Gastroesophageal sphincter (tissue), 4 donors: ENCODE measurements at regions not wholly inside any gene's neighbourhood (a gene's known extent, or its start where the extent isn't known, plus 50 kb on each side); places are given as distances from the start of the nearest gene placed in this dataset.

Source experiments
- ATAC-seq: fragments of 150-250 bp; one replicate; pipeline ENCODE4 v1.9.1; 2016; ENCODE audit warnings: mild to moderate bottlenecking, moderate library complexity
- H3K27ac ChIP-seq, 4 donors: fragments of 200-600 bp; sonication (generic) in 3 of 4; 1 replicate in 3 of 4; 2 replicates in 1 of 4; pipeline ENCODE4 v1.5.1; 2016 to 2019
- H3K27me3 ChIP-seq: fragments of 200-600 bp; sonication (generic); one replicate; pipeline ENCODE4 v1.5.1; 2019
- H3K36me3 ChIP-seq, 2 donors: fragments of 200-600 bp; sonication (generic); one replicate each; pipeline ENCODE4 v1.5.1; 2019; ENCODE audit warnings: control low read depth in 1 of 2
- H3K4me1 ChIP-seq, 3 donors: fragments of 200-600 bp; sonication (generic); 1 replicate in 2 of 3; 2 replicates in 1 of 3; pipeline ENCODE4 v1.5.1; 2016 to 2019; ENCODE audit warnings: control low read depth in 2 of 3
- H3K4me3 ChIP-seq, 2 donors: fragments of 200-600 bp; sonication (generic); one replicate each; pipeline ENCODE4 v1.5.1; 2019; ENCODE audit warnings: mild to moderate bottlenecking in 1 of 2, moderate library complexity in 1 of 2
- H3K9me3 ChIP-seq, 3 donors: fragments of 200-600 bp; sonication (generic); one replicate each; pipeline ENCODE4 v1.5.1; 2017 to 2019; ENCODE audit warnings: control low read depth in 2 of 3
- CTCF ChIP-seq, 4 experiments: fragments of 200-600 bp in 2 of 4; fragments of 450-650 bp in 2 of 4; sonication (generic) in 1 of 4; IDR thresholded peaks; one replicate each; pipeline ENCODE4 v1.5.1; 2017 to 2019; ENCODE audit warnings: antibody characterized with exemption in 4 of 4, mild to moderate bottlenecking in 2 of 4, moderate library complexity in 2 of 4
- EP300 ChIP-seq: sonication (generic); formaldehyde crosslinking; IDR thresholded peaks from one replicate; pipeline ENCODE4 v1.6.1; 2017; ENCODE audit warnings: antibody characterized with exemption, mild to moderate bottlenecking
- POLR2A ChIP-seq, 2 donors: fragments of 450-650 bp; IDR thresholded peaks; one replicate each; pipeline ENCODE4 v1.6.1; 2017; ENCODE audit warnings: antibody characterized with exemption in 2 of 2, mild to moderate bottlenecking in 2 of 2, moderate library complexity in 1 of 2
- POLR2AphosphoS5 ChIP-seq: sonication (generic); formaldehyde crosslinking; IDR thresholded peaks from one replicate; pipeline ENCODE4 v1.6.1; 2017; ENCODE audit warnings: antibody characterized with exemption
- WGBS, 2 donors: methylation state at CpG; one replicate each; pipeline ENCODE4 v1.1.5; 2018; ENCODE audit warnings: low coverage in 1 of 2; 5-methylcytosine and 5-hydroxymethylcytosine counted together

DNA sequence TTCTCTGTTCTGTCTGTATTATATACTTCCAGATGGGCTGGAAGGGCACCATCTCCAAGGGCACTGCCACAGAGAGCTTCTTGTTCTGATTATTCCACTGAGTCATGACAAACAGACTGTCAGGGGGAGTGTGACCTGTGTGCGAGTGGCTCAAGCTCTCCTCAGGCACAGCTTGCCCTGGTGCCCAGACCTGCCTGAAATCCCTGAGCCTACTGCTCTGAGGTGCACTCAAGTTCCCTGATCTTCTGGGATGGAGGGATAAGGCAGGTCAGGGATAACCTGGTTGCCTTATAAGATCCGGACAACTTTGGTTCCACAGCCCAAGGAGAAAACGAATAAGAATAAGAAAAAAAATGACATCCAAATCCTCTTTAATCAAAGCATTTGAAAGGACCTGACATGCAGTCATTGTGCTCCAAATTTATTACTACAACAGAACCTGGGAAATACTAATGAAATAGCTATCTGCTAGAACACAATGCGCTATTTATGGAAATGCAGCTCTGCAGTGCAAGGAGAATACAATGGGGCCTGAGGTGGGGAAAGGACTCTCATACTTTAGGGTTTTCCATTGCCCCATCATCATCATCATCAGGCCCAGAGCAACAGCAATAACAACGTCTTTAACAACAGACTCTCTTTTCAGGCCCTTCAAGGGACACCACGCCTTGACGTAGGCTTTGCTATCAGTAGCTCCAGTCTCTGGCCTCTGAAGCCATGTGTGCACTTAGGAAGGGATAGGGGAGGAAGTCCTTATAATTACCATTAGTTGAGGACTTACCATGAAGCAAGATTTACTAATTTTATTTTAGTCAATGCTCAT, 217.1 kb upstream of the KIRREL3 start:
- ATAC-seq: no peak
- H3K36me3 ChIP-seq: no peaks in the 10 kb centered on the region
- H3K4me3 ChIP-seq: no peak overlapping the region
- H3K9me3 ChIP-seq: no peaks in the 10 kb centered on the region
- H3K27me3 ChIP-seq: no peaks in the 10 kb centered on the region
- TF ChIP-seq POLR2AphosphoS5: no peak
- TF ChIP-seq EP300: no peak
- H3K4me1 ChIP-seq: no peaks in the 10 kb centered on the region
- WGBS, 2 donors: 66% methylated on average over 4 to 7 of the region's 7 CpGs
- no peak overlapping the region for H3K27ac ChIP-seq

DNA sequence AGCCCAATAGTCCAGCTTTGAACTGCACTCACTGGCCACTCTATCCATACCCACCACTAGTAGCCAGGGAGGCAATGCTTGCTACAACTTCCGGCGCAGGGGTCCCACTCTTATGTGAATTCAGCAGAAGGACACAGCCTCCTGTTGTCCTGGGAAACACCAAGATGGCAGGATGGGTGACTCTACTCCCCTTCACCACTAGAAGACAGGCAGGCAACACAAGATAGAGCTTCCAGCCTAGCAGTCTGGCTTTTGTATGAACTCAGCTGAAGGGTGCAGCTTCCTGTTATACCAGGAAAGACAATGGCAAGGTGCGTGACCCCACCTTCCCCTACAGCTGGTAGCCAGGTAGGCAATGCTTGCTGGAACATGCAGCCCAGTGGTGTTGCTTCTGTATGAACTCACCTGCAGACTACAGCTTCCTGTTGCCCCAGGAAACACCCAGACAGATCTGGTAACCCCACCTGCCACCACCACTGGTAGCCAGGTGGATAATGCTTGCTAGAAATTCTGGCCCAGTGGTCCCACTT, 205.2 kb upstream of the KIRREL3 start:
- TF ChIP-seq EP300: no peak
- no peak for TF ChIP-seq POLR2A (IDR thresholded peaks at IDR 0.05)
- TF ChIP-seq CTCF (IDR thresholded peaks at IDR 0.05): no peak
- no peak for TF ChIP-seq POLR2AphosphoS5
- no peak overlapping the region for H3K27ac ChIP-seq
- no peaks in the 10 kb centered on the region for H3K4me1 ChIP-seq
- H3K4me3 ChIP-seq: no peak overlapping the region
- no peaks in the 10 kb centered on the region for H3K27me3 ChIP-seq
- no peak for ATAC-seq
- no peaks in the 10 kb centered on the region for H3K36me3 ChIP-seq
- H3K9me3 ChIP-seq: peaks cover 0 to 35% (median 0%) of the 10 kb centered on the region in 3 donors
- 100% methylated on average over 2 of the region's 3 CpGs; no CpG with 5 or more reads in 1 of the 2 donors for WGBS, 2 donors

DNA sequence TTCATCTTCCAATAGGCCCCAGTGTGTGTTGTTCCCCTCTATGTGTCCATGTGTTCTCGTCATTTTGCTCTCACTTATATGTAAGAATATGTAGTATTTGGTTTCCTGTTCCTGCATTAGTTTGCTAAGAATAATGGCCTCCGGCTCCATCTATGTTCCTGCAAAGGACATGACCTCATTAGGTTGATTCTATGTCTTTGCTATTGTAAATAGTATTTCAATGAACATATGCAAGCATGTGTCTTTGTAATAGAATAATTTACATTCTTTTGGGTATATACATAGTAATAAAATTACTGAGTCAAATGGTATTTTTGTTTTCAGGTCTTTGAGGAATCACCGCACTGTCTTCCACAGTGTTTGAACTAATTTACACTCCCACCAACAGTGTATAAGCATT, 202.9 kb upstream of the KIRREL3 start:
- Histone ChIP-seq H3K4me1 (no peaks in the 10 kb centered on the region), H3K27me3 (no peaks in the 10 kb centered on the region), H3K36me3 (no peaks in the 10 kb centered on the region), H3K9me3 (peaks cover 0 to 29% (median 0%) of the 10 kb centered on the region in 3 donors), H3K4me3 (no peak overlapping the region), H3K27ac (no peak overlapping the region)
- 9 to 43% methylated on average over 2 to 3 of the region's 3 CpGs for WGBS, 2 donors
- no peak for ATAC-seq
- TF ChIP-seq EP300 (no peak), CTCF (IDR thresholded peaks at IDR 0.05) (no peak), POLR2AphosphoS5 (no peak), POLR2A (IDR thresholded peaks at IDR 0.05) (no peak)

DNA sequence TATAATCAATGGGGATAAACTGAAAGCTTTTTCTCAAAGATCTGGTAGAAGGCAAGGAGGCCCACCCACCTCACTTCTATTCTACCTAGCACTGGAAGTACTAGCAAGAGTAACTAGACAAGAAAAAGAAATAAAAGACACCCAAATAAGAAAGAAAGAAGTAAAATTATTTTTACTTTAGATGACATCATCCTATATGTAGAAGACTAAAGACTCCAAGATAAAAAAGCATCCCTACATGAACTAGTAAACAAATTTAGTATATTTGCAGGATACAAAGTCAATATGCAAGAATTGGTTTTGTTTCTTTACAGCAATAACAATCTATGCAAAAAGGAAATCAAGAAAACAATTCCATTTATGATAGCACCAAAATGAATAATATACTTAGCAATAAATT, 201.5 kb upstream of the KIRREL3 start:
- Histone ChIP-seq H3K4me1 (no peaks in the 10 kb centered on the region), H3K27me3 (no peaks in the 10 kb centered on the region), H3K27ac (no peak overlapping the region), H3K4me3 (no peak overlapping the region), H3K36me3 (no peaks in the 10 kb centered on the region), H3K9me3 (peaks cover 0 to 18% (median 0%) of the 10 kb centered on the region in 3 donors)
- no peak for TF ChIP-seq POLR2AphosphoS5
- TF ChIP-seq POLR2A (IDR thresholded peaks at IDR 0.05): no peak
- TF ChIP-seq CTCF (IDR thresholded peaks at IDR 0.05): no peak
- no peak for TF ChIP-seq EP300
- no peak for ATAC-seq

- no peaks in the 10 kb centered on the region for H3K36me3 ChIP-seq
- ATAC-seq: no peak
- 17 to 78% methylated on average over 1 to 3 of the region's 3 CpGs for WGBS, 2 donors
These were observed 198.8 kb upstream of the KIRREL3 start for GRCh38 chr11:127199306-127199801.

More at GRCh38 chr11:127199306-127199801, 198.8 kb upstream of the KIRREL3 start:
- peaks cover 0 to 3% (median 0%) of the 10 kb centered on the region in 3 donors for H3K9me3 ChIP-seq
- no peak overlapping the region for H3K27ac ChIP-seq
- H3K4me1 ChIP-seq: no peaks in the 10 kb centered on the region
- no peak overlapping the region for H3K4me3 ChIP-seq
- TF ChIP-seq EP300: no peak
- no peak for TF ChIP-seq CTCF (IDR thresholded peaks at IDR 0.05)
- TF ChIP-seq POLR2AphosphoS5: no peak
- no peak for TF ChIP-seq POLR2A (IDR thresholded peaks at IDR 0.05)
- H3K27me3 ChIP-seq: no peaks in the 10 kb centered on the region
